B cell (primary cell): ENCODE measurements at regions not wholly inside any gene's neighbourhood (a gene's known extent, or its start where the extent isn't known, plus 50 kb on each side); places are given as distances from the start of the nearest gene placed in this dataset.

Experiments used
- EZH2 ChIP-seq: IDR thresholded peaks from 2 replicates; pipeline ENCODE4 v1.6.1; 2012; ENCODE audit warnings: borderline replicate concordance, low read depth, mild to moderate bottlenecking, moderate library complexity, low read length; ENCODE audit not compliant: insufficient read depth, poor library complexity, severe bottlenecking
- TF ChIP-seq, protein P1 (sequence below): fragments of 200-600 bp; IDR thresholded peaks from one replicate; pipeline ENCODE4 v1.8.0; 2022; ENCODE audit warnings: antibody characterized with exemption, mild to moderate bottlenecking

GRCh38 chr1:38451541-38451993 is 405.0 kb upstream of the POU3F1 start:
- TF ChIP-seq, protein P1, sequence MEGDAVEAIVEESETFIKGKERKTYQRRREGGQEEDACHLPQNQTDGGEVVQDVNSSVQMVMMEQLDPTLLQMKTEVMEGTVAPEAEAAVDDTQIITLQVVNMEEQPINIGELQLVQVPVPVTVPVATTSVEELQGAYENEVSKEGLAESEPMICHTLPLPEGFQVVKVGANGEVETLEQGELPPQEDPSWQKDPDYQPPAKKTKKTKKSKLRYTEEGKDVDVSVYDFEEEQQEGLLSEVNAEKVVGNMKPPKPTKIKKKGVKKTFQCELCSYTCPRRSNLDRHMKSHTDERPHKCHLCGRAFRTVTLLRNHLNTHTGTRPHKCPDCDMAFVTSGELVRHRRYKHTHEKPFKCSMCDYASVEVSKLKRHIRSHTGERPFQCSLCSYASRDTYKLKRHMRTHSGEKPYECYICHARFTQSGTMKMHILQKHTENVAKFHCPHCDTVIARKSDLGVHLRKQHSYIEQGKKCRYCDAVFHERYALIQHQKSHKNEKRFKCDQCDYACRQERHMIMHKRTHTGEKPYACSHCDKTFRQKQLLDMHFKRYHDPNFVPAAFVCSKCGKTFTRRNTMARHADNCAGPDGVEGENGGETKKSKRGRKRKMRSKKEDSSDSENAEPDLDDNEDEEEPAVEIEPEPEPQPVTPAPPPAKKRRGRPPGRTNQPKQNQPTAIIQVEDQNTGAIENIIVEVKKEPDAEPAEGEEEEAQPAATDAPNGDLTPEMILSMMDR, result no peak
- TF ChIP-seq EZH2, result no peak
